Fibroblast of peridontal ligament (primary cell): ENCODE measurements at regions not wholly inside any gene's neighbourhood (a gene's known extent, or its start where the extent isn't known, plus 50 kb on each side); places are given as distances from the start of the nearest gene placed in this dataset.
"Not testable (repeated sequence)": the region's sequence is repeated elsewhere in the genome, so short reads cannot be mapped to it uniquely, and the experiment has no call there.

Experiments used
- DNase-seq: peaks from one replicate; pipeline ENCODE4 v3.0.0-alpha.2; 2010; ENCODE audit errors: extremely low read depth

DNA sequence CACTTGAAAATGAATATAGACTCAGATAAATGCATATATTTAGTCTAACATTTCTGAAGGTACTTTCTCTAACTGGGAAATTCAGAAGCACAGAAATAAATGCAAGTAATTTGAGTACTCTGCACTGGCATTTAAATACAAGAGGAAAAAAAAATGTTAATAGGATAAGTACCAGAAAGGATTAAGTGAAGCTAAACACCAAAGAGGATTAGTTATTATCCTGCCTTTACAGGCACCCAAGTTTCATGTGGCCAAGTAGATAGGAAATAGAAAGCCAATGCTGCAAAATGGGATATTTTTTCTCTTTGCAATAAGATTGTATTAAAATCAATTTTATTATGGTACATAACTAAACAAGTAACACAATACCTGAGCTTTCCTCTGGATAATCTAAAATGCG is 762.5 kb downstream of the PCDH7 start:
- DNase-seq: no peak

- not testable (repeated sequence) for DNase-seq
Measured at GRCh38 chr4:31499216-31499615, 779.0 kb downstream of the PCDH7 start.

DNA sequence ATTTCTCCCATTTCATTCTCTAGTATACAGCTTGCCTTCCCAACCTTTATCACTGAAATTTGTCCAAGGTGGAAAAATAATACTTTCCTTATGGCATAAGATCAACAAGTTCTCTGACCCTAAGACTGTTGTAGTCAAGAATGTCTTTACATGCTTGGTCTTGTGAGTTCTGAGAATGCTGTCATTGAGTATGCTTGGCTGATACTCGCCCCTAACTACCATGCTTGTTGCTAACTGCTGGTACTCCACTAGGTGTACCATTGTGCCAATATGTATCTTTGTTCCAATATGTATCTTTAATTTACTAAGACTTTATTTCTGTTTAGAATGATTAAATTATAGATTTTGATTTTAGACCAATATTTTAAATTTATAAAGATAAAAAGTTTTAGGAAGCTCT is 796.4 kb downstream of the PCDH7 start:
- no peak for DNase-seq

DNA sequence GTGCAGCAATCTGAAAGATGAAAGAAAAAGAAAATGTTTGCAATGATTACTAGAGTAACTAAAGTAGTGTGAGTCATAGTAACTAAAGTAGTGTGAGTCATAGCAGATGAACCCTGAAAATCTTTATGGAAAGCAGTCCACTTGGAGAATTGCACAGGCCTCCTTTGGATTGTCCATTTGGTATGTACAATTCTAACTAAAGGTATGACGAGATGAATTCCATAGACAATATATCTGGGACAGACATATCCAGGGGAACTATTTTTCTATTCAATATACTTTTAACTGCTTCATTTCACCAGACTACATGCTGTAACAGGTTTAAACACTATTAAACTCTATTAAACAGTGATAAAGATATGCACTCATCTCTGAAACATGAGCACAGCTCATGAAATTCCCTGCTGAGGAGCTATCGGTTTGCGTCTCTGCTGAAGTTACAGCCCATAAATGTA is 798.7 kb downstream of the PCDH7 start:
- DNase-seq: no peak

- DNase-seq: no peak
Measured at GRCh38 chr4:31530555-31530954, 810.4 kb downstream of the PCDH7 start.

GRCh38 chr4:31538877-31539276 is 818.7 kb downstream of the PCDH7 start:
- DNase-seq: no peak

- DNase-seq: no peak
Measured at GRCh38 chr4:31539284-31540069, 819.3 kb downstream of the PCDH7 start.

DNA sequence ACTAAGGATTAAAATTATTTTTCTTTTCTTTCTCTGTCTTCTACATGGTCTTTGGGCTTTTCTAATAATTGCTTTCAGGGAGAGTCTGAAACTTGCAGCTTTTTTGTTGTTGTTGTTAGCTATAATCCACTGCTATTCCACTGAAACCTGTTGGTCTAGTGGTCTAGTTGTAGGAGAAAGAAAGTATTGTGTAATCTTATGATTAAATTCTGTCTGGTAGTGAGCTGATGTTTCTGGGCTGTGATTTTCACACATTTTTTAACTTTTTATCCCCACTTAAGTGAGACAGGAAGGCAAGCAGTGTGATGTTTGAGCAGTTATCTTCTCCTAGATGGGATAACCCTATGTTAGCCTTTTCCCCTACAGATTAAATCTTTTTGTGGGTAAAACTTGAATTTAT is 825.2 kb downstream of the PCDH7 start:
- DNase-seq: no peak

DNA sequence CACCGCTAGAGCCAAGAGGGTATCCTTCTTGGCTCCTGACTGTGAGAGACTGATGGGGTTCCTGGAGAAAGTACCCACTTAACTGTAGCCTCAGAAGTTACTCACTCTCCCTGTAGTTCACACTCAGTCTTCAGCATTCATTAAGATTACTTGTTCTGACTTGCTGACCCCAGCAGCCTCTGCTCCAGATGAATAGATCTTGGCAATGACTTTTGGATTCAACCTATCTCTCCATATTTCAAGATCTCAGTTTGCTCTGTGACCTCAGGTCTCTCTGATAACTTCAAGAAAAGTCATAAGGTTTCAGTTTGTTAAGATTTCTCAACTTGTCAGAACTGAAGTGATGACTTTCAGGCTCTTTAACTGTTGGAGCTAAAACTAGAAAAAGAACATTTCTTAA is 825.6 kb downstream of the PCDH7 start:
- DNase-seq: no peak

DNA sequence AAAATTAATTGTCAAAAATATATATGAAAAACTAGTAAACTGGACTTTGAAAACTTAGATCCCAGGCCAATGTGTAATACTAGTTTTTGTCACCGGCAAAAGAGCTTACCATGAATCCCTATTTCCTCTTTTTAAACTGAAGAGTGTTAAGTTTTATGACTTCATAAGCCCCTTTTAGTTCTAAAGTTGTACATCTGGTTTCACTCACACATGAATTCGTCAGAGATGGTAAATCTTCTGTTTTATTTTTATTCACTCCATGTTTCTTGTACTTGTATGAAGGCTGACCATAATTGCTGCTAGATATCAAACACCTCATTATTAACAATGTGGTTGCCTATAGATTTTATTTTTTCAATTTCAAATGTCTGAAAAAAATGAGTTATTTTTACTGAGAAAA is 827.9 kb downstream of the PCDH7 start:
- DNase-seq: no peak

GRCh38 chr4:31548823-31549222 is 828.7 kb downstream of the PCDH7 start:
- no peak for DNase-seq

DNA sequence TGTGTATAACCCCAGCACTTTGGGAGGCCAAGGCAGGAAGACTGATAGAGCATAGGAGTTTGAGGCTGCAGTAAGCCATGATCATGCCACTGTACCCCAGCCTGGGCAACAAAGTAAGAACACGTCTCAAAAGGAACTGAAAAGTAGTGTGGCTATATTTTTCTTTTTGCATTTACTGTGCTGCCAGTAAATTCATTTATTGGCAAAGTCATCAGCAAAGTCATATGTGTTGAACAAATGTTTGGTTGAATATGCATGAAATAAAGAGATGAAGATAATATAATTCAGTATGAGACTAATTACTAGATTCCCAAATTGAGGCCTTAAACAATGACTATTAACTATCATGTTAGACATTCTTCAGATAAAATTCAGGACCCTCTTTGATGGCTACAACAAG is 829.1 kb downstream of the PCDH7 start:
- DNase-seq: no peak

DNA sequence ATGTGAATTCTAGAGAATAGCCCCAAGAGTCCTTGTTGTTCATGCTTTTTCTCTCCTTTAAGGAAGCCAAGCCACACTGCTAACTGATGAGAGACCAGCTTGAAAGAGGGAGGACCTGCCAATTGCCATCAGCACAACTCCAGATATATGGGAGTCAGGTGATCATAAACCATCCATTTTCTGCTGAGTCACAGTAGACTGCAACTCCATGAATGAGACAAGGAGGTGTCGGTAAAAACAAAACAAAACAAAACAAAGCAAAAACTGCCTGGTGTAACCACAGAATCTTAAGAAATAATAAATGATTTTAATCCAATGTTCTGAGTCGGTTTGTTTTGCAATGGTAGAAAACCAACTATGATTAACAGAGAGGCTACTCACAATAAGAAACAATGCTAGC is 837.3 kb downstream of the PCDH7 start:
- DNase-seq: no peak

DNA sequence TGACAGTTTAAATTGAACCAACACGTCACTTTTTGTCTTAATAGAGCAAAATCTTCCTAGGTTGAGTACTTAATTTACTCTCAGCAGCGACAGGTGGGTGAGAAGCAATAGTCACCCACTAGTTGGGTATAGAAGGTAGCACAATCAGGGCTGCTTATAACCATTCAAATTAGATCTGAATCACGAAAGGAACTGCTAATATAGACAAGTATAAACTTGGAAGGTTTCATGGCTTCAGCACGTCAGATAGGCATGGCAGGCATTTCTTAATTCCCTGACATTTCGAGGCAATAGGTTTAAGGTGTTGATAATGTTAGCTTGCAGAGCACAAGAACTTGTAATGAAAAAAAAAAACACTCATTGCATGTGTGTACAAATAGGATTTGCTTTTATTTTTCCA is 853.4 kb downstream of the PCDH7 start:
- no peak for DNase-seq

- no peak for DNase-seq
Measured at GRCh38 chr4:31575504-31575903, 855.3 kb downstream of the PCDH7 start.

GRCh38 chr4:31580843-31581242 is 860.7 kb downstream of the PCDH7 start:
- DNase-seq: no peak

DNA sequence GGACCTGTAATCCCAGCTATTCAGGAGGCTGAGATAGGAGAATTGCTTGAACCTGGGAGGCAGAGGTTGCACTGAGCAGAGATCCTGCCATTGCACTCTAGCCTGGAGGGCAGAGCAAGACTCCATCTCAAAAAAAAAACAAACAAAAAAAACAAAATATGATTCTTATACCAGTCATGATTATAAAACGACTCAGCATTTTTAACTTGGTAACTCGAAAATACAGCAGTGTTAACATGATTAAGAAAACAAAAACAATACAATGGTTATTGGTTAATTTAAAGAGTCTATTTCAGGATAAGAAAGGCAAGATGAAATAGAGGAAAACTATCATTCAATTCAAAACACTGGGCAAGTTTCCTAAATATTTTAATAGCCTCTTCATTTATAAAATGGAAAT is 865.3 kb downstream of the PCDH7 start:
- no peak for DNase-seq

GRCh38 chr4:31592293-31592692 is 872.1 kb downstream of the PCDH7 start:
- no peak for DNase-seq

GRCh38 chr4:31595496-31595895 is 875.3 kb downstream of the PCDH7 start:
- no peak for DNase-seq

DNA sequence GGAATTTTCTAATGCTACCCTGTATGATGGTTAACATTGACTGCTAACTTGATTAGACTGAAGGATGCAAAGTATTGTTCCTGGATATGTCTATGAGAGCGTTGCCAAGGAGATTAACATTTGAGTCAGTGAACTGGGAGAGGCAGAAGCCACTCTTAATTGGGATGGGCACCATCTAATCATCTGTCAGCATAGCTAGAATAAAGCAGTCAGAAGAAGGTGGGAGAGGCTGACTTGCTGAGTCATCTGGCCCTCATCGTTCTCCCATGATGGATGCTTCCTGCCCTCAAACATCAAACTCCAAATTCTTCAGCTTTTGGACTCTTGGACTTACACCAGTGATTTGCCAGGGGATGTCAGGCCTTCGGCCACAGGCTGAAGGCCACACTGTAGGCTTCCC is 878.5 kb downstream of the PCDH7 start:
- no peak for DNase-seq

- DNase-seq: no peak
Measured at GRCh38 chr4:31601793-31602192, 881.6 kb downstream of the PCDH7 start.

GRCh38 chr4:31613946-31614623 is 893.9 kb downstream of the PCDH7 start:
- DNase-seq: no peak

GRCh38 chr4:31617667-31618066 is 897.5 kb downstream of the PCDH7 start:
- no peak for DNase-seq
